Type B pancreatic cell (in vitro differentiated cells): ENCODE measurements at regions not wholly inside any gene's neighbourhood (a gene's known extent, or its start where the extent isn't known, plus 50 kb on each side); places are given as distances from the start of the nearest gene placed in this dataset.
"Not testable (repeated sequence)": the region's sequence is repeated elsewhere in the genome, so short reads cannot be mapped to it uniquely, and the experiment has no call there.

Experiments used
- DNase-seq: peaks from one replicate; pipeline ENCODE4 v3.0.0; 2021; ENCODE audit warnings: mixed read lengths; ENCODE audit not compliant: unreplicated experiment; ENCODE audit errors: extremely low spot score
- H3K27ac Mint-ChIP-seq: 2 replicates; pipeline ENCODE4 v1.8.0; 2021; ENCODE audit warnings: mild to moderate bottlenecking, mixed read lengths
- H3K27me3 Mint-ChIP-seq: 2 replicates; pipeline ENCODE4 v1.8.0; 2021; ENCODE audit warnings: mixed read lengths
- H3K36me3 Mint-ChIP-seq: 2 replicates; pipeline ENCODE4 v1.8.0; 2021; ENCODE audit warnings: mixed read lengths
- H3K4me1 Mint-ChIP-seq: one replicate; pipeline ENCODE4 v1.8.0; 2021; ENCODE audit warnings: mixed read lengths; ENCODE audit not compliant: unreplicated experiment
- H3K4me3 Mint-ChIP-seq: 2 replicates; pipeline ENCODE4 v1.8.0; 2021; ENCODE audit warnings: mild to moderate bottlenecking, mixed read lengths
- H3K9me3 Mint-ChIP-seq: 2 replicates; pipeline ENCODE4 v1.8.0; 2021; ENCODE audit warnings: mixed read lengths
- CTCF ChIP-seq: fragments of 200-600 bp; sonication (generic); conservative IDR thresholded peaks from 2 replicates; pipeline ENCODE4 v1.5.0; 2021; ENCODE audit warnings: antibody characterized with exemption, mild to moderate bottlenecking

GRCh38 chr3:137588871-137589270, 175.2 kb upstream of the SOX14 start:
- H3K36me3 Mint-ChIP-seq = no peaks in the 10 kb centered on the region
- no peaks in the 10 kb centered on the region for H3K27me3 Mint-ChIP-seq
- no peak overlapping the region for H3K27ac Mint-ChIP-seq
- no peaks in the 10 kb centered on the region for H3K9me3 Mint-ChIP-seq
- no peak for TF ChIP-seq CTCF
- no peaks in the 10 kb centered on the region for H3K4me1 Mint-ChIP-seq
- H3K4me3 Mint-ChIP-seq = no peak overlapping the region
- no peak for DNase-seq

- not testable (repeated sequence) for H3K4me1 Mint-ChIP-seq, DNase-seq, H3K27me3 Mint-ChIP-seq, H3K4me3 Mint-ChIP-seq, H3K36me3 Mint-ChIP-seq, H3K9me3 Mint-ChIP-seq, H3K27ac Mint-ChIP-seq
Observed at GRCh38 chr3:137595415-137595814, 168.7 kb upstream of the SOX14 start.

GRCh38 chr3:137610723-137611122, 153.4 kb upstream of the SOX14 start:
- H3K4me3 Mint-ChIP-seq = no peak overlapping the region
- no peak for DNase-seq
- no peak for TF ChIP-seq CTCF
- peaks cover 19% of the 10 kb centered on the region for H3K27me3 Mint-ChIP-seq
- H3K36me3 Mint-ChIP-seq = no peaks in the 10 kb centered on the region
- no peaks in the 10 kb centered on the region for H3K9me3 Mint-ChIP-seq
- no peaks in the 10 kb centered on the region for H3K4me1 Mint-ChIP-seq
- H3K27ac Mint-ChIP-seq = no peak overlapping the region

- H3K4me1 Mint-ChIP-seq = no peaks in the 10 kb centered on the region
- no peak for DNase-seq
- no peak overlapping the region for H3K4me3 Mint-ChIP-seq
- no peak overlapping the region for H3K27ac Mint-ChIP-seq
- peak; percentile 18 for TF ChIP-seq CTCF
- peaks cover 12% of the 10 kb centered on the region for H3K27me3 Mint-ChIP-seq
- no peaks in the 10 kb centered on the region for H3K9me3 Mint-ChIP-seq
- no peaks in the 10 kb centered on the region for H3K36me3 Mint-ChIP-seq
Observed at GRCh38 chr3:137612291-137612690, 151.8 kb upstream of the SOX14 start.

GRCh38 chr3:137615659-137616418, 148.3 kb upstream of the SOX14 start:
- Mint-ChIP-seq H3K27ac (no peak overlapping the region), H3K36me3 (no peaks in the 10 kb centered on the region), H3K27me3 (peaks cover 12% of the 10 kb centered on the region), H3K4me1 (no peaks in the 10 kb centered on the region), H3K9me3 (no peaks in the 10 kb centered on the region), H3K4me3 (no peak overlapping the region)
- no peak for TF ChIP-seq CTCF
- DNase-seq = no peak

GRCh38 chr3:137641879-137642704, 122.0 kb upstream of the SOX14 start:
- no peak for TF ChIP-seq CTCF
- Mint-ChIP-seq H3K27ac (no peak overlapping the region), H3K36me3 (no peaks in the 10 kb centered on the region), H3K4me3 (no peak overlapping the region), H3K9me3 (no peaks in the 10 kb centered on the region), H3K4me1 (no peaks in the 10 kb centered on the region), H3K27me3 (peaks cover 48% of the 10 kb centered on the region)
- no peak for DNase-seq
